ENCODE measurements at regions not wholly inside any gene's neighbourhood (a gene's known extent, or its start where the extent isn't known, plus 50 kb on each side); places are given as distances from the start of the nearest gene placed in this dataset.
"Not testable (repeated sequence)": the region's sequence is repeated elsewhere in the genome, so short reads cannot be mapped to it uniquely, and the experiment has no call there.

DNA sequence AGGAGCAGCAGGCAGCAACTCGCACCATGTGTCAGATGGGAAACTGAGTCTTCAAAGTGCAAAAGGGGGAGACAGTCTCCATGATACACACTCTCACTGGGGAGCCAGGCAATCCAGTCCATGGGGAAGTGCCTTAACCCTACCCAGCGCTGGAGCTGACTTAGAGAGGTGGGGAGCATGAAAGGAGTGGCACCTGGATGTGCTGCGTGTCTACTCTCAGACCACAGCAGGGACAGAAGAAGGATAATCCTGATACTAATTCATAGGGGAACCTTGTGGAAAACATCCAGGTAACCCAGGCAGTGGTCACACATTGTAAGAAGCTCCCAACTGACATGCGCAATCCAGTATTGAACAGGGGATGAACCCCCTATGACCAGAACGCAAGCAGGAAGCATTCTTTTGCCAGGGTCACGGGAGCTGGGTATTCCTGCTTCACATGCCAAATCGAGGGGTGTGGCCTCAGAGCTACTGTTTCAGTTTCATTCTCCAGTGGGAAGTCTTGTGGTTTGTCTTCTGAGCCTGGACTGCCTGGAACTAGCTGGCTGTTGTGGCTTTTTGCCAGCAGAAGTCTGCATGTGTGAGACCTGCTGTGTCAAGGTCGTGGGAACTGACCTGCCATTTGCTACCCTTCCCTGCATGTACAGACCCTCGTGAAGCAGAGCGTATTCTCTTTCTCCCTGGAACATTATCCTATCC, 367.6 kb upstream of the NDN start:
- H3K27me3 ChIP-seq (replicated peaks in 1 of 2; ENCODE audit: control insufficient read depth in 2 of 2, extremely low read depth in 1 of 2, insufficient read depth in 2 of 2, low read length in 1 of 2): no peaks in the 10 kb centered on the region
- no peaks in the 10 kb centered on the region for H3K4me1 ChIP-seq (ENCODE audit: control insufficient read depth in 1 of 2, extremely low read depth in 1 of 2, insufficient read depth in 2 of 2, low read length in 2 of 2)
- no peaks in the 10 kb centered on the region for H3K27me3 Mint-ChIP-seq
- 58% methylated on average over 8 of the region's 10 CpGs for WGBS (ENCODE audit: insufficient coverage)
- no peaks in the 10 kb centered on the region for H3K36me3 ChIP-seq (ENCODE audit: control insufficient read depth in 2 of 2, extremely low read depth in 1 of 2, insufficient read depth in 1 of 2, low read length in 1 of 2)
- H3K9me3 Mint-ChIP-seq: peaks cover 6 to 12% (median 9%) of the 10 kb centered on the region in 3 donors
- no peak overlapping the region for H3K27ac Mint-ChIP-seq
- CTCF ChIA-PET: no interaction called here
- ATAC-seq (replicated peaks in 1 of 4) (no peak), DNase-seq (no peak)
- H3K9me3 ChIP-seq: no peaks in the 10 kb centered on the region
- H3K4me3 Mint-ChIP-seq: no peak overlapping the region
- H3K36me3 Mint-ChIP-seq: no peaks in the 10 kb centered on the region
- no peaks in the 10 kb centered on the region for H3K4me1 Mint-ChIP-seq
- no peak overlapping the region for H3K4me3 ChIP-seq (ENCODE audit: control insufficient read depth in 1 of 2, extremely low read depth in 1 of 2, low read length in 1 of 2)
- no peak overlapping the region for H3K27ac ChIP-seq (ENCODE audit: low read length)
- POLR2A ChIA-PET: no interaction called here

DNA sequence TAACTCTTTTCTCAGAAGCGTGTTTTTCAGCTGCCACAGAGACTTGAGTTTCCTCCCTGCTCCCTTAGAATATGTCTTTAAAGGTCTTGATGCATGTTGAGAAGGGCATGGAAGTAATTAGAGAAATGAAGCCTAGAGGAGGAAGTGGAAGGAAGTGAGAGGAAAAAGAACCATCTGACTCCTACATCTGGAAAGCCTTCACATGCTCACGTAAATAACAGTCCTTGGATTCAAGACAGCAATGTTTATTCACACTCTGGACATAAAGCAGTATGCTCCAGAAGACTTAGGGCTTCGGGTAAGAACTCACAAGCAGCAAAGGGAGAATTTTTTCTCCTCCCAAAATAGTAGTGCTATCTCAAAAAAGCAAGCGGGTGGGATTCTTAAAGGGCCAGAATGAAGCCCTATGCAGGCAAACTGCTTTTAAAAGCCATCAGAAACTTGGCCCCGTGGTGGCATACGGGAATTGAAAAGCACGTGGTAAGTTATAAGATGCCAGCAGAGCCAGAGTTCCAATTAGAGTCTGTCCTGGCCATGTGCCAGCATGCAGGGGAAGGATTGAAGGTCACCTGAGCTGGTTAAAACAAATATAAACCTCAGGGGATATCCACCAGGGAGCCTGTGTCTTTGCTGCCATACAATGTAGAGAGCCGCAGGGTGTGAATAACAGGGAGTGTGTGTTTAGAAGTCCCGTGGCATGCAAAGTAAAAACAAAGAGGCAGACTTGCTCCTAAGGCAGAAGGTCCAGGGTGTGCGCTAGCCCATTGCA, 380.8 kb upstream of the NDN start:
- Histone ChIP-seq H3K27me3 (replicated peaks in 1 of 2; ENCODE audit: control insufficient read depth in 2 of 2, extremely low read depth in 1 of 2, insufficient read depth in 2 of 2, low read length in 1 of 2) (no peaks in the 10 kb centered on the region), H3K9me3 (no peaks in the 10 kb centered on the region), H3K36me3 (ENCODE audit: control insufficient read depth in 2 of 2, extremely low read depth in 1 of 2, insufficient read depth in 1 of 2, low read length in 1 of 2) (no peaks in the 10 kb centered on the region), H3K4me1 (ENCODE audit: control insufficient read depth in 1 of 2, extremely low read depth in 1 of 2, insufficient read depth in 2 of 2, low read length in 2 of 2) (no peaks in the 10 kb centered on the region), H3K27ac (ENCODE audit: low read length) (no peak overlapping the region), H3K4me3 (ENCODE audit: control insufficient read depth in 1 of 2, extremely low read depth in 1 of 2, low read length in 1 of 2) (no peak overlapping the region)
- no peak overlapping the region for H3K27ac Mint-ChIP-seq
- no peaks in the 10 kb centered on the region for H3K36me3 Mint-ChIP-seq
- H3K9me3 Mint-ChIP-seq: peaks cover 20 to 33% (median 22%) of the 10 kb centered on the region in 3 donors
- CTCF ChIA-PET: no interaction called here
- no peak overlapping the region for H3K4me3 Mint-ChIP-seq
- ATAC-seq (replicated peaks in 1 of 4) (no peak), DNase-seq (no peak)
- 61% methylated on average over 7 of the region's 10 CpGs for WGBS (ENCODE audit: insufficient coverage)
- no peaks in the 10 kb centered on the region for H3K4me1 Mint-ChIP-seq
- H3K27me3 Mint-ChIP-seq: no peaks in the 10 kb centered on the region
- POLR2A ChIA-PET: no interaction called here

DNA sequence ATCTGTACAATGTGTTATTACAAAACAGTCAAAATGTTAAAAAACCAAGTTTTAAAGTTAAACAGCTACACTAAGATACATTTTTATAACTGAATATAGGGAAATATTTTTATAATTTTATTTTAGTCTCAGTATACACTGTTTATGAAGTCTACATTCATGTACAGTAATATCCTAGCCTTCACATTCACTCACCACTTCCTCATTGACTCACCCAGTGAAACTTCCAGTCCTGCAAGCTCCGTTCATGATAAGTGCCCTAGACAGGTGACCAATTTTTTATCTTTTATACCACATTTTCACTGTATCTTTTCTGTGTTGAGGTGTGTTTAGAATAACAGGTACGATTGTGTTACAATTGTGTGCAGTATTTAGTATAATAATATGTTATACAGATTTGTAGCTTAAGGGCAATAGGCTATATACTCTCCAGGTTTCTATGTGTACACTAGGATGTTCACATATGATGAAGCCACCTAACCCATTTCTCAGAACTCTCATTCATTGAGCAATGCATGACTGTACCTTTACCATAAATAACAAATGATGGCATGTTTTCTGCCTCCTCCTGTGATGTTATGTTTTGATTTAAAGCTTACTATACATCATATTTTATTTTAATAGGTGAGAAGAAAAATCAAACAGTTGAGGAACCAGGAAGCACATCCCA, 388.4 kb upstream of the NDN start:
- Mint-ChIP-seq H3K36me3 (no peaks in the 10 kb centered on the region), H3K27me3 (no peaks in the 10 kb centered on the region)

DNA sequence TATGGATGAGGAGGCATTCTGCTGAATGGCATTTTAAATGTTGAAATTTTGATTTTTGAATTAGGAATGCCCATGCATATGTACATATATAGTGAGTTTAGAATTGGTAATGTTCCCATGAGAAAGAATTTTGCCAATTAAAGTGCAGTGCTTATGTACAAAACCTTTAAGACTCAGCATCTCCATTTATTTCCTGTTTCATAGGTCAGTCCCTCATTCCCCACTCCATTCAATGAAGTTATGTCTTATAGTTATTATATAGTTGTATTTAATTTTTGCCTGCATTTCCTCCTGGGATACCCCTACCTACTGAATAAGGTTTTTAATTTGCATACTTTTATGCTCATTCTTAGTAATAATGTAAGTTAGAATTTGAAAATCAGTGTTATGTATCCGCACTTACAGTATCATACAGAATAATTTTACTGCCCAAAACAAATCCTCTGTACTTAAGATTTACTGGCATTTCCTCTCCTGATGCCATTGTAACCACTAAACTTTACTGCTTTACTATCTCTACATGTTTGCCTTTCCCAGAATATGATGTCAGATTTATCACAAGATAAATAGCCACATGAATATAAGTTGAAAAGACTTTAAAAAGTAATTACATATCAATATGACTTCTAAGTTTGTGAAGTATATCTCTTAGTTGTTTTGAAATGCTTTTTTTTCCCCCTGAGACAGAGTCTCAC, 389.1 kb upstream of the NDN start:
- Mint-ChIP-seq H3K4me3 (no peak overlapping the region), H3K4me1 (no peaks in the 10 kb centered on the region), H3K27me3 (no peaks in the 10 kb centered on the region), H3K9me3 (peaks cover 4 to 19% (median 11%) of the 10 kb centered on the region in 3 donors), H3K36me3 (no peaks in the 10 kb centered on the region), H3K27ac (no peak overlapping the region)
- Histone ChIP-seq H3K27me3 (replicated peaks in 1 of 2; ENCODE audit: control insufficient read depth in 2 of 2, extremely low read depth in 1 of 2, insufficient read depth in 2 of 2, low read length in 1 of 2) (no peaks in the 10 kb centered on the region), H3K9me3 (no peaks in the 10 kb centered on the region), H3K4me1 (ENCODE audit: control insufficient read depth in 1 of 2, extremely low read depth in 1 of 2, insufficient read depth in 2 of 2, low read length in 2 of 2) (no peaks in the 10 kb centered on the region), H3K4me3 (ENCODE audit: control insufficient read depth in 1 of 2, extremely low read depth in 1 of 2, low read length in 1 of 2) (no peak overlapping the region), H3K27ac (ENCODE audit: low read length) (no peak overlapping the region), H3K36me3 (ENCODE audit: control insufficient read depth in 2 of 2, extremely low read depth in 1 of 2, insufficient read depth in 1 of 2, low read length in 1 of 2) (no peaks in the 10 kb centered on the region)
- no CpG with 5 or more reads among the region's 1 CpG for WGBS (ENCODE audit: insufficient coverage)
- ChIA-PET POLR2A (no interaction called here), CTCF (no interaction called here)
- ATAC-seq (replicated peaks in 1 of 4) (no peak), DNase-seq (no peak)

More for the DNA sequence above, 388.4 kb upstream of the NDN start:
- no peaks in the 10 kb centered on the region for H3K4me1 Mint-ChIP-seq
- no peaks in the 10 kb centered on the region for H3K9me3 ChIP-seq
- H3K27me3 ChIP-seq (replicated peaks in 1 of 2; ENCODE audit: control insufficient read depth in 2 of 2, extremely low read depth in 1 of 2, insufficient read depth in 2 of 2, low read length in 1 of 2): no peaks in the 10 kb centered on the region
- ATAC-seq (replicated peaks in 1 of 4): no peak
- no peaks in the 10 kb centered on the region for H3K36me3 ChIP-seq (ENCODE audit: control insufficient read depth in 2 of 2, extremely low read depth in 1 of 2, insufficient read depth in 1 of 2, low read length in 1 of 2)
- no peak overlapping the region for H3K4me3 Mint-ChIP-seq
- peaks cover 6 to 16% (median 9%) of the 10 kb centered on the region in 3 donors for H3K9me3 Mint-ChIP-seq
- POLR2A ChIA-PET: no interaction called here
- CTCF ChIA-PET: no interaction called here
- no peak overlapping the region for H3K27ac ChIP-seq (ENCODE audit: low read length)
- H3K4me3 ChIP-seq (ENCODE audit: control insufficient read depth in 1 of 2, extremely low read depth in 1 of 2, low read length in 1 of 2): no peak overlapping the region
- WGBS (ENCODE audit: insufficient coverage): no CpG with 5 or more reads among the region's 2 CpGs
- H3K27ac Mint-ChIP-seq: no peak overlapping the region
- no peaks in the 10 kb centered on the region for H3K4me1 ChIP-seq (ENCODE audit: control insufficient read depth in 1 of 2, extremely low read depth in 1 of 2, insufficient read depth in 2 of 2, low read length in 2 of 2)
- DNase-seq: no peak

DNA sequence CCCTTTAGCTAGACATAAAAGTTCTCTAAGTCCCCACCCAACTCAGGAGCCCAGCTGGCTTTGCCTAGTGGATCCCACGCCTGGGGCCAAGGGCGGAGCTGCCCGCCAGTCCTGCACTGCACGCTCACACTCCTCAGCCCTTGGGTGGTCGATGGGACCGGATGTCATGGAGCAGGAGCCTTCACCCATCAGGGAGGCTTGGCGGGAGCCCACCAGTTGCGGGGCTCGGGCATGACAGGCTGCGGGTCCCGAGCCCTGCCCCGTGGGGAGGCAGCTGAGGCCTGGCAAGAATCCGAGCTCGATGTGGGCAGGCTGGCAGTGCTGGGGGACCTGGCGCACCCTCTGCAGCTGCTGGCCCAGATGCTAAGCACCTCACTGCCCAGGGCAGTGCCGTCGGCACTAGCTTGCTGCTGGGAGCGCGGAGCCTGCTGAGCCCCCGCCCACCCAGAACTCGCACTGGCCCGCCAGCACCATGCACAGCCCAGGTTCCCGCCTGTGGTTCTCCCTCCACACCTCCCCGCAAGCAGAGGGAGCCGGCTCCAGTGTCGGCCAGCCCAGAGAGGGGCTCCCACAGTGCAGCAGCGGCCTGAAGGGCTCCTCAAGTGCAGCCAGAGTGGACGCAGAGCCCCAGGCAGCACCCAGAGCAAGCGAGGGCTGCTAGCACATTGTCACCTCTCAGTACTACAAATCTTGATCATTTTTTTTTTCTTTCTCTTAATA, 391.4 kb upstream of the NDN start:
- peaks cover 2 to 22% (median 12%) of the 10 kb centered on the region in 3 donors for H3K9me3 Mint-ChIP-seq
- no peaks in the 10 kb centered on the region for H3K4me1 Mint-ChIP-seq
- H3K27me3 ChIP-seq (replicated peaks in 1 of 2; ENCODE audit: control insufficient read depth in 2 of 2, extremely low read depth in 1 of 2, insufficient read depth in 2 of 2, low read length in 1 of 2): no peaks in the 10 kb centered on the region
- no peak overlapping the region for H3K27ac ChIP-seq (ENCODE audit: low read length)
- H3K4me3 ChIP-seq (ENCODE audit: control insufficient read depth in 1 of 2, extremely low read depth in 1 of 2, low read length in 1 of 2): no peak overlapping the region
- WGBS (ENCODE audit: insufficient coverage): 92% methylated on average over 29 of the region's 29 CpGs
- ChIA-PET POLR2A (no interaction called here), CTCF (no interaction called here)
- H3K4me3 Mint-ChIP-seq: no peak overlapping the region
- H3K9me3 ChIP-seq: no peaks in the 10 kb centered on the region
- no peaks in the 10 kb centered on the region for H3K4me1 ChIP-seq (ENCODE audit: control insufficient read depth in 1 of 2, extremely low read depth in 1 of 2, insufficient read depth in 2 of 2, low read length in 2 of 2)
- no peak for ATAC-seq (replicated peaks in 1 of 4)
- no peak for DNase-seq
- no peak overlapping the region for H3K27ac Mint-ChIP-seq
- H3K36me3 Mint-ChIP-seq: no peaks in the 10 kb centered on the region
- H3K27me3 Mint-ChIP-seq: no peaks in the 10 kb centered on the region
- no peaks in the 10 kb centered on the region for H3K36me3 ChIP-seq (ENCODE audit: control insufficient read depth in 2 of 2, extremely low read depth in 1 of 2, insufficient read depth in 1 of 2, low read length in 1 of 2)

DNA sequence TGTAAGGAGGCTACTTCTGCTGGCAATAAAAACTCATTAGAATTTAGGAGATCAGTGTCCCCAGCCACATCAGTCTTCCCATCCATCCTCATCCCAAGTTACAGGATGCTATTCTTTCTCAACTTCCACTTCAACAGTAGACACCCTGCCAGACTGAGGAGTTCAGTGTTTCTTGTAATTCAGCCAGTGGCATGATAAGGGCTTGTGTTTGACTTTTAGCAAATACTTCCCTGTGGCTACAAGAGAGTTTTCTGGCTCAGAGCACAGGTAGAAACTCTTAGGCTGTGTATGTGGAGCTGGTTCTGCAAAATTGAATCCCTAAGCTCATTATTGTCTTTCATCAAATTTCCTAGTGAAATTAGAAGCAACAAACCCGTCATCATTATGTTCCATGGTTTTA, 401.8 kb upstream of the NDN start:
- CTCF ChIA-PET; ATAC-seq (replicated peaks in 1 of 4); H3K36me3 ChIP-seq (ENCODE audit: control insufficient read depth in 2 of 2, extremely low read depth in 1 of 2, insufficient read depth in 1 of 2, low read length in 1 of 2); H3K27ac ChIP-seq (ENCODE audit: low read length); H3K27me3 Mint-ChIP-seq; H3K4me3 Mint-ChIP-seq; H3K36me3 Mint-ChIP-seq; H3K27ac Mint-ChIP-seq; H3K4me1 Mint-ChIP-seq; H3K4me1 ChIP-seq (ENCODE audit: control insufficient read depth in 1 of 2, extremely low read depth in 1 of 2, insufficient read depth in 2 of 2, low read length in 2 of 2); H3K27me3 ChIP-seq (replicated peaks in 1 of 2; ENCODE audit: control insufficient read depth in 2 of 2, extremely low read depth in 1 of 2, insufficient read depth in 2 of 2, low read length in 1 of 2); H3K4me3 ChIP-seq (ENCODE audit: control insufficient read depth in 1 of 2, extremely low read depth in 1 of 2, low read length in 1 of 2); DNase-seq; H3K9me3 ChIP-seq: not testable (repeated sequence)
- POLR2A ChIA-PET: interaction anchor here in 1 of 2 donors (0.6 kb wide), 1 partner anchor 72 kb away, joined by 4 read pairs; no protein-coding TSS in a partner anchor
- no CpG with 5 or more reads among the region's 1 CpG for WGBS (ENCODE audit: insufficient coverage)
- peaks cover 14 to 30% (median 17%) of the 10 kb centered on the region in 3 donors for H3K9me3 Mint-ChIP-seq

All from T-cell (primary cell).